Ovary (tissue), 7 donors: ENCODE measurements at regions not wholly inside any gene's neighbourhood (a gene's known extent, or its start where the extent isn't known, plus 50 kb on each side); places are given as distances from the start of the nearest gene placed in this dataset.
A peak's percentile ranks its signal among the peaks of the same experiment; 100 is the strongest.

Experiments
- DNase-seq, 5 donors: peaks; one replicate each; pipeline ENCODE4 v3.0.0-alpha.2; 2019 to 2020
- H3K27ac ChIP-seq, 2 donors: fragments of 200-600 bp; one replicate each; pipeline versions ENCODE4 v1.5.1 to v1.8.0; 2019 to 2022
- H3K27me3 ChIP-seq: fragments of 200-600 bp; one replicate; pipeline ENCODE4 v1.8.0; 2022
- H3K36me3 ChIP-seq: fragments of 200-600 bp; sonication (generic); one replicate; pipeline ENCODE4 v1.5.1; 2019
- H3K4me1 ChIP-seq: one replicate; pipeline ENCODE4 v1.8.1; 2013; ENCODE audit warnings: mild to moderate bottlenecking, moderate library complexity; ENCODE audit not compliant: insufficient read depth
- H3K4me3 ChIP-seq: fragments of 200-600 bp; sonication (generic); one replicate; pipeline ENCODE4 v1.5.1; 2017
- H3K9me3 ChIP-seq, 2 donors: fragments of 200-600 bp in 1 of 2; sonication (generic) in 1 of 2; one replicate each; pipeline versions ENCODE4 v1.5.1 to v1.8.1; 2013 to 2019; ENCODE audit warnings: mild to moderate bottlenecking in 1 of 2, moderate library complexity in 1 of 2
- CTCF ChIP-seq, 3 donors: fragments of 450-650 bp in 2 of 3; fragments of 200-600 bp in 1 of 3; IDR thresholded peaks; one replicate each; pipeline versions ENCODE4 v1.5.1 to v1.8.0; 2016 to 2022; ENCODE audit warnings: antibody characterized with exemption in 3 of 3, mild to moderate bottlenecking in 1 of 3
- EP300 ChIP-seq: sonication (generic); formaldehyde crosslinking; IDR thresholded peaks from one replicate; pipeline ENCODE4 v1.6.1; 2017; ENCODE audit warnings: antibody characterized with exemption
- POLR2A ChIP-seq: fragments of 450-650 bp; IDR thresholded peaks from one replicate; pipeline ENCODE4 v1.6.1; 2017; ENCODE audit warnings: antibody characterized with exemption, mild to moderate bottlenecking, moderate library complexity
- WGBS, 3 donors: extraction: QIAGEN DNeasy Blood & Tissue Kit in 1 of 3; methylation state at CpG; one replicate each; pipeline versions ENCODE4 v1.1.5 to v1.1.7; 2013 to 2017; 5-methylcytosine and 5-hydroxymethylcytosine counted together
- intact Hi-C, 4 donors: fragments of 100-400 bp; cut with DNase I; formaldehyde crosslinking; loops; one replicate each; pipeline versions ENCODE4 v1.11.0 to v1.15.1; 2022 to 2023
- donor health status: DM: no; HTN: no; CAD: no; lungs with moderate emphysema.
- donor health status: DM: no; HTN: no; CAD: no.
- donor health status: Bipolar disorder and iron deficiency.
- donor health status: DM: no; HTN: no; CAD: no.
- donor health status: DM: yes; HTN: yes; CAD: no.

DNA sequence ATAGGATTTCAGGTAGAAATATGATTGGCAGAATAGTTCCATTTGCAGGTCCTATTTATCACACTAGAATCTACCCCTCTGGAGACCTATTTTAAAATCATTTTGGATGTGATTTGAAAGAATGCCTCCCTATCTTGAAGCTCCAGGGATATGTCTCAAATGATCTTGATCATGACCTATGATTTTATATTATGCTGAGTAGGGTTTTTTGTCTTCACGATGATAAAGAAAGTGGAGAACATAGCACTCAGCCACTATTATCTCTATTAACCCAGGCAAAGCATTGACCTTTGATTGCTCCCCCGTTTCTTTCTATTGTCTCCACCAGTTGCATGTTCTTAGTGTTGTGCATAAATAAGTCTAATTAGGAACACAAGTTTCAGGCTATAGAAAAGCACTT lies 307.9 kb downstream of the BLID start:
- Histone ChIP-seq H3K4me1 (peaks cover 2% of the 10 kb centered on the region), H3K27me3 (no peaks in the 10 kb centered on the region), H3K27ac (no peak overlapping the region), H3K9me3 (no peaks in the 10 kb centered on the region), H3K4me3 (no peak overlapping the region), H3K36me3 (no peaks in the 10 kb centered on the region)
- no peak for DNase-seq
- intact Hi-C loops = no loop called here
- 75 to 85% (median 79%) methylated on average over 2 of the region's 2 CpGs for WGBS, 3 donors
- TF ChIP-seq CTCF (IDR thresholded peaks at IDR 0.05) (no peak), POLR2A (no peak), EP300 (no peak)

GRCh38 chr11:121807051-121807450 lies 309.0 kb downstream of the BLID start:
- DNase-seq = no peak
- H3K4me3 ChIP-seq = no peak overlapping the region
- H3K4me1 ChIP-seq = peaks cover 5% of the 10 kb centered on the region
- no peaks in the 10 kb centered on the region for H3K9me3 ChIP-seq
- H3K36me3 ChIP-seq = no peaks in the 10 kb centered on the region
- no peak overlapping the region for H3K27ac ChIP-seq
- intact Hi-C loops = no loop called here
- H3K27me3 ChIP-seq = no peaks in the 10 kb centered on the region
- 90 to 94% (median 90%) methylated on average over 2 of the region's 2 CpGs for WGBS, 3 donors
- no peak for TF ChIP-seq EP300
- no peak for TF ChIP-seq POLR2A
- no peak for TF ChIP-seq CTCF (IDR thresholded peaks at IDR 0.05)

GRCh38 chr11:121802542-121802941 lies 313.5 kb downstream of the BLID start:
- intact Hi-C loops = no loop called here
- H3K36me3 ChIP-seq = no peaks in the 10 kb centered on the region
- peak overlapping the region in 1 of 2 donors; percentile 47 for H3K27ac ChIP-seq
- H3K27me3 ChIP-seq = no peaks in the 10 kb centered on the region
- no peak overlapping the region for H3K4me3 ChIP-seq
- no peak for TF ChIP-seq EP300
- no peak for TF ChIP-seq POLR2A
- no peak for TF ChIP-seq CTCF (IDR thresholded peaks at IDR 0.05)
- WGBS, 3 donors = 13 to 40% (median 16%) methylated on average over 4 of the region's 4 CpGs
- DNase-seq = peak; percentile 43 to 76 (median 57)
- peaks cover 15% of the 10 kb centered on the region for H3K4me1 ChIP-seq
- no peaks in the 10 kb centered on the region for H3K9me3 ChIP-seq

DNA sequence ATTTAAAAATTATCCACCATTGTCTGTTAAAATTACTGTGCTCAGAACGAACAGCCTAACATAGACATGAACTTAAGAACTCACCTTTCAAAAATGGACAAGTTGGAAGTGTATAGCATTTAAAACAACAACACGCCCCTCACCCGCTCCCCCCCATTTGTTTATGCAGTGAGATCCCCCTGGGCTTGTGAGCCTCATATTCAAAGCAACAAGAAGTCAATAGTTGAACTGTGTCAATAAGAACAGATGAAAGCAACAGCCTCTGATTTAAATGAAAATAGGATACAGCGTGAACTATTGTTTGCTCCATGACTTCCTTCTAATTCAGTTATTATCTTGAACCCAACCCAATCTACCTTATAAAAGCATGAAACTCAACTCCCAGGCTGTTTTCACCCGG lies 314.2 kb downstream of the BLID start:
- H3K27ac ChIP-seq = peak overlapping the region in 1 of 2 donors; percentile 84
- intact Hi-C loops = no loop called here
- TF ChIP-seq POLR2A (no peak), EP300 (no peak), CTCF (IDR thresholded peaks at IDR 0.05) (no peak)
- H3K27me3 ChIP-seq = no peaks in the 10 kb centered on the region
- H3K36me3 ChIP-seq = no peaks in the 10 kb centered on the region
- DNase-seq = no peak
- WGBS, 3 donors = 31 to 56% (median 34%) methylated on average over 5 of the region's 5 CpGs
- H3K4me3 ChIP-seq = no peak overlapping the region
- peaks cover 15% of the 10 kb centered on the region for H3K4me1 ChIP-seq
- H3K9me3 ChIP-seq = no peaks in the 10 kb centered on the region

DNA sequence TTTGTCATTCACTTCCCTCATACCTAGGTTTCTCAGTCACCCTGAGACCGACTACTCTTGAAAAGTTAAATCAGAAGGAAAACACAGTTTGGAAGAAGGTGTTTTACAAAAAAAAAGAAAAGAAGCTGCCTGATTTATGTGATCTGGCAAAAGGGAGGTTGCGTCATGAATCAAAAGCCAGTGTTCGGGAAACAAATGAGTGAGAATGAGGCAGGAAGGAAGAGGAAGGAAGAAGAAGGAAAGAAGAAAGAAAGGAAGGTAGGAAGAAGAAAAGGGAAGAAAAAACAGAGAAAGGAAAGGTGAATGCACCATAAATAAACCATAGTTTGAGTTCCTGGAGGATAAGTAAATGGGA lies 314.6 kb downstream of the BLID start:
- peaks cover 15% of the 10 kb centered on the region for H3K4me1 ChIP-seq
- H3K36me3 ChIP-seq = no peaks in the 10 kb centered on the region
- TF ChIP-seq CTCF (IDR thresholded peaks at IDR 0.05) (no peak), POLR2A (no peak), EP300 (no peak)
- no peaks in the 10 kb centered on the region for H3K9me3 ChIP-seq
- 7 to 21% (median 13%) methylated on average over 3 of the region's 3 CpGs for WGBS, 3 donors
- DNase-seq = peak in 1 of 5 donors; percentile 34
- H3K4me3 ChIP-seq = no peak overlapping the region
- H3K27ac ChIP-seq = peak overlapping the region; percentile 54 to 84
- intact Hi-C loops = no loop called here
- H3K27me3 ChIP-seq = no peaks in the 10 kb centered on the region
